WTC11 (cell line): ENCODE measurements at regions not wholly inside any gene's neighbourhood (a gene's known extent, or its start where the extent isn't known, plus 50 kb on each side); places are given as distances from the start of the nearest gene placed in this dataset.

Experiments used
- ATAC-seq: fragments of 200-7000 bp; cut with Tn5 transposase; 2 replicates; pipeline ENCODE4 v1.10.0; 2021; ENCODE audit warnings: mild to moderate bottlenecking, moderate library complexity
- CTCF ChIA-PET: fragments of 300-600 bp; sonication (Branson Sonifier 250); formaldehyde crosslinking; loops from one replicate; lab custom pipeline; 2021; ENCODE audit warnings: antibody characterized with exemption; lab: Charles Lee
- POLR2A ChIA-PET: fragments of 350-600 bp; sonication (Branson Sonifier 250); formaldehyde crosslinking; loops from one replicate; lab custom pipeline; 2021; ENCODE audit warnings: antibody characterized with exemption; lab: Charles Lee
- DNase-seq: peaks from one replicate; pipeline ENCODE4 v3.0.0; 2021; ENCODE audit warnings: low spot score
- H3K27ac Mint-ChIP-seq: 2 replicates; pipeline ENCODE4 v1.8.0; 2021; ENCODE audit warnings: mixed read lengths
- H3K27me3 Mint-ChIP-seq: 2 replicates; pipeline ENCODE4 v1.8.0; 2021; ENCODE audit warnings: low read depth, mild to moderate bottlenecking, moderate library complexity, mixed read lengths
- H3K36me3 Mint-ChIP-seq: 2 replicates; pipeline ENCODE4 v1.8.0; 2021; ENCODE audit warnings: mixed read lengths
- H3K4me1 Mint-ChIP-seq: 2 replicates; pipeline ENCODE4 v1.8.0; 2022; ENCODE audit warnings: mixed read lengths
- H3K4me3 Mint-ChIP-seq: 2 replicates; pipeline ENCODE4 v1.8.0; 2021; ENCODE audit warnings: mild to moderate bottlenecking, moderate library complexity, mixed read lengths
- H3K9me3 Mint-ChIP-seq: 2 replicates; pipeline ENCODE4 v1.8.0; 2021; ENCODE audit warnings: mixed read lengths
- AR ChIP-seq: fragments of 250-450 bp; sonication (Bioruptor Pico); IDR thresholded peaks from 2 replicates; pipeline ENCODE4 v1.9.0; 2021; ENCODE audit warnings: mild to moderate bottlenecking
- ELF4 ChIP-seq: sonication (generic); formaldehyde crosslinking; IDR thresholded peaks from 2 replicates; pipeline ENCODE4 v1.8.1; 2022; ENCODE audit warnings: low read depth, mild to moderate bottlenecking, moderate library complexity, missing genetic modification reagents
- ESRRA ChIP-seq: sonication (generic); formaldehyde crosslinking; IDR thresholded peaks from 2 replicates; pipeline ENCODE4 v1.8.1; 2022; ENCODE audit warnings: mild to moderate bottlenecking, missing genetic modification reagents, borderline replicate concordance
- FOXK1 ChIP-seq: sonication (generic); formaldehyde crosslinking; IDR thresholded peaks from 2 replicates; pipeline ENCODE4 v1.8.0; 2022; ENCODE audit warnings: mild to moderate bottlenecking, moderate library complexity, missing genetic modification reagents
- FOXP4 ChIP-seq: sonication (generic); formaldehyde crosslinking; IDR thresholded peaks from 2 replicates; pipeline ENCODE4 v1.8.0; 2022; ENCODE audit warnings: mild to moderate bottlenecking, missing genetic modification reagents
- GTF2I ChIP-seq: fragments of 250-450 bp; sonication (Bioruptor Pico); conservative IDR thresholded peaks from 2 replicates; pipeline ENCODE4 v1.4.0; 2021; ENCODE audit warnings: mild to moderate bottlenecking
- HMGXB4 ChIP-seq: sonication (generic); formaldehyde crosslinking; IDR thresholded peaks from 2 replicates; pipeline ENCODE4 v1.8.1; 2023; ENCODE audit warnings: mild to moderate bottlenecking, moderate library complexity, missing genetic modification reagents
- IRF2 ChIP-seq: sonication (generic); formaldehyde crosslinking; IDR thresholded peaks from 2 replicates; pipeline ENCODE4 v1.8.0; 2022; ENCODE audit warnings: low read depth, missing genetic modification reagents, borderline replicate concordance
- NR1H2 ChIP-seq: sonication (generic); formaldehyde crosslinking; IDR thresholded peaks from 2 replicates; pipeline ENCODE4 v1.9.0; 2021; ENCODE audit warnings: mild to moderate bottlenecking, moderate library complexity, missing genetic modification reagents
- OVOL2 ChIP-seq: fragments of 250-450 bp; sonication (Bioruptor Pico); IDR thresholded peaks from 2 replicates; pipeline ENCODE4 v1.9.0; 2021; ENCODE audit warnings: mild to moderate bottlenecking, borderline replicate concordance
- PREB ChIP-seq: sonication (generic); formaldehyde crosslinking; IDR thresholded peaks from 2 replicates; pipeline ENCODE4 v1.8.1; 2022; ENCODE audit warnings: mild to moderate bottlenecking, missing genetic modification reagents, moderate library complexity, borderline replicate concordance
- SMAD3 ChIP-seq: sonication (generic); formaldehyde crosslinking; IDR thresholded peaks from 2 replicates; pipeline ENCODE4 v1.8.0; 2022; ENCODE audit warnings: missing genetic modification reagents, mild to moderate bottlenecking, borderline replicate concordance
- SMAD4 ChIP-seq: sonication (generic); formaldehyde crosslinking; IDR thresholded peaks from 2 replicates; pipeline ENCODE4 v1.8.0; 2022; ENCODE audit warnings: mild to moderate bottlenecking, missing genetic modification reagents
- STAT6 ChIP-seq: sonication (generic); formaldehyde crosslinking; conservative IDR thresholded peaks from 2 replicates; pipeline ENCODE4 v1.8.1; 2023; ENCODE audit warnings: mild to moderate bottlenecking, low read depth, missing genetic modification reagents, moderate library complexity
- TEAD1 ChIP-seq: sonication (generic); formaldehyde crosslinking; IDR thresholded peaks from 2 replicates; pipeline ENCODE4 v1.8.0; 2022; ENCODE audit warnings: mild to moderate bottlenecking, missing genetic modification reagents
- TEAD4 ChIP-seq: sonication (generic); formaldehyde crosslinking; IDR thresholded peaks from 2 replicates; pipeline ENCODE4 v1.8.0; 2022; ENCODE audit warnings: mild to moderate bottlenecking, missing genetic modification reagents
- USF1 ChIP-seq: sonication (generic); formaldehyde crosslinking; IDR thresholded peaks from 2 replicates; pipeline ENCODE4 v1.8.0; 2022; ENCODE audit warnings: mild to moderate bottlenecking, missing genetic modification reagents
- USF2 ChIP-seq: sonication (generic); formaldehyde crosslinking; IDR thresholded peaks from 2 replicates; pipeline ENCODE4 v1.8.1; 2023; ENCODE audit warnings: mild to moderate bottlenecking, missing genetic modification reagents, moderate library complexity
- ZBTB21 ChIP-seq: sonication (generic); formaldehyde crosslinking; IDR thresholded peaks from 2 replicates; pipeline ENCODE4 v1.8.1; 2023; ENCODE audit warnings: mild to moderate bottlenecking, missing genetic modification reagents, borderline replicate concordance
- ZNF317 ChIP-seq: sonication (generic); formaldehyde crosslinking; IDR thresholded peaks from 2 replicates; pipeline ENCODE4 v1.8.1; 2023; ENCODE audit warnings: low read depth, mild to moderate bottlenecking, moderate library complexity, missing genetic modification reagents, borderline replicate concordance
- ZNF396 ChIP-seq: fragments of 250-450 bp; sonication (Bioruptor Pico); IDR thresholded peaks from 2 replicates; pipeline ENCODE4 v1.8.0; 2021; ENCODE audit warnings: mild to moderate bottlenecking, moderate library complexity, borderline replicate concordance
- ZNF416 ChIP-seq: fragments of 250-450 bp; sonication (Bioruptor Pico); IDR thresholded peaks from 2 replicates; pipeline ENCODE4 v1.9.0; 2021; ENCODE audit warnings: mild to moderate bottlenecking, inconsistent platforms
- ZNF423 ChIP-seq: fragments of 250-450 bp; sonication (Bioruptor Pico); IDR thresholded peaks from 2 replicates; pipeline ENCODE4 v2.1.2; 2022; ENCODE audit warnings: mild to moderate bottlenecking, moderate library complexity
- ZNF671 ChIP-seq: fragments of 250-450 bp; sonication (Bioruptor Pico); IDR thresholded peaks from 2 replicates; pipeline ENCODE4 v1.8.0; 2021; ENCODE audit warnings: mild to moderate bottlenecking

GRCh38 chrX:114334473-114334982 lies 249.4 kb upstream of the HTR2C start:
- Mint-ChIP-seq H3K9me3 (peaks cover 16% of the 10 kb centered on the region), H3K27ac (no peak overlapping the region), H3K36me3 (peaks cover 4% of the 10 kb centered on the region; the same call in 1 of the 2 replicates), H3K4me3 (no peak overlapping the region), H3K27me3 (no peaks in the 10 kb centered on the region), H3K4me1 (no peaks in the 10 kb centered on the region)
- ATAC-seq, result no peak
- CTCF ChIA-PET, result no interaction called here
- POLR2A ChIA-PET, result no interaction called here
- TF ChIP-seq ELF4 (no peak), FOXK1 (CRISPR knock-in tag) (no peak), ZNF671 (CRISPR knock-in tag) (no peak), OVOL2 (CRISPR knock-in tag) (no peak), SMAD4 (CRISPR knock-in tag) (no peak), HMGXB4 (CRISPR knock-in tag) (no peak), NR1H2 (CRISPR knock-in tag) (no peak), STAT6 (CRISPR knock-in tag) (no peak), USF2 (CRISPR knock-in tag) (no peak), SMAD3 (CRISPR knock-in tag) (no peak), TEAD1 (no peak), ZNF317 (CRISPR knock-in tag) (no peak), TEAD4 (no peak), GTF2I (CRISPR knock-in tag) (no peak), AR (CRISPR knock-in tag) (no peak), ZNF396 (no peak), USF1 (CRISPR knock-in tag) (no peak), ZNF423 (CRISPR knock-in tag) (no peak)
- no peak for DNase-seq

GRCh38 chrX:114338870-114339269 lies 245.0 kb upstream of the HTR2C start:
- Mint-ChIP-seq H3K27me3 (no peaks in the 10 kb centered on the region; the same call in 1 of the 2 replicates), H3K27ac (no peak overlapping the region)
- TF ChIP-seq FOXP4 (CRISPR knock-in tag) (no peak), IRF2 (CRISPR knock-in tag) (no peak), ZBTB21 (no peak), ESRRA (CRISPR knock-in tag) (no peak), ZNF416 (CRISPR knock-in tag) (no peak), PREB (CRISPR knock-in tag) (no peak)

More at GRCh38 chrX:114338870-114339269, 245.0 kb upstream of the HTR2C start:
- ChIA-PET POLR2A (no interaction called here), CTCF (no interaction called here)
- H3K4me1 Mint-ChIP-seq, result no peaks in the 10 kb centered on the region
- no peak overlapping the region for H3K4me3 Mint-ChIP-seq
- peaks cover 6% of the 10 kb centered on the region for H3K9me3 Mint-ChIP-seq
- H3K36me3 Mint-ChIP-seq, result no peaks in the 10 kb centered on the region; the same call in 1 of the 2 replicates
- no peak for DNase-seq
- ATAC-seq, result no peak
